OCI-LY1 (cell line): ENCODE measurements at regions not wholly inside any gene's neighbourhood (a gene's known extent, or its start where the extent isn't known, plus 50 kb on each side); places are given as distances from the start of the nearest gene placed in this dataset.

Experiments used
- H2AFZ ChIP-seq: fragments of 200-600 bp; sonication (generic), shearing (Covaris generic); 2 replicates; pipeline ENCODE4 v1.6.0; 2014; ENCODE audit warnings: antibody characterized with exemption, mild to moderate bottlenecking, low read length
- H3F3A ChIP-seq: fragments of 200-600 bp; sonication (generic), shearing (Covaris generic); 2 replicates; pipeline ENCODE4 v1.6.0; 2014; ENCODE audit warnings: mild to moderate bottlenecking, antibody characterized with exemption, low read length, moderate library complexity; ENCODE audit not compliant: insufficient read depth
- H3K27ac ChIP-seq: fragments of 200-600 bp; sonication (generic); 2 replicates; pipeline ENCODE4 v1.5.1; 2014; ENCODE audit warnings: low read length, mixed run types, mild to moderate bottlenecking, low read depth; ENCODE audit not compliant: poor library complexity, severe bottlenecking
- H3K27me3 ChIP-seq: fragments of 200-600 bp; sonication (generic); 2 replicates; pipeline ENCODE4 v1.6.0; 2014; ENCODE audit warnings: antibody characterized with exemption, mild to moderate bottlenecking, low read length, moderate library complexity; ENCODE audit not compliant: insufficient read depth
- H3K36me3 ChIP-seq: fragments of 200-600 bp; sonication (generic); 2 replicates; pipeline ENCODE4 v1.6.1; 2014; ENCODE audit warnings: mild to moderate bottlenecking, antibody characterized with exemption, low read length, moderate library complexity, mixed read lengths; ENCODE audit not compliant: insufficient read depth
- H3K4me1 ChIP-seq: fragments of 200-600 bp; sonication (generic); 2 replicates; pipeline ENCODE4 v1.5.1; 2014; ENCODE audit warnings: mild to moderate bottlenecking, low read length, moderate library complexity; ENCODE audit not compliant: insufficient read depth, severe bottlenecking
- H3K4me2 ChIP-seq: fragments of 200-600 bp; sonication (generic), shearing (Covaris generic); 2 replicates; pipeline ENCODE4 v1.6.1; 2014; ENCODE audit warnings: low read length
- H3K4me3 ChIP-seq: fragments of 200-600 bp; sonication (generic); 2 replicates; pipeline ENCODE4 v1.5.1; 2014; ENCODE audit warnings: low read length, low read depth, mild to moderate bottlenecking, mixed read lengths; ENCODE audit not compliant: poor library complexity, severe bottlenecking
- H3K79me2 ChIP-seq: fragments of 200-600 bp; shearing (Covaris generic); 2 replicates; pipeline ENCODE4 v1.6.1; 2016; ENCODE audit warnings: mixed run types, low read length, mixed read lengths; ENCODE audit not compliant: insufficient read depth
- H3K9ac ChIP-seq: fragments of 200-600 bp; sonication (generic), shearing (Covaris generic); 2 replicates; pipeline ENCODE4 v1.6.1; 2014; ENCODE audit warnings: mild to moderate bottlenecking, low read length, mixed read lengths
- H3K9me2 ChIP-seq: fragments of 200-600 bp; sonication (generic), shearing (Covaris generic); 2 replicates; pipeline ENCODE4 v1.6.1; 2014; ENCODE audit warnings: low read depth, mild to moderate bottlenecking, low read length, mixed read lengths
- H3K9me3 ChIP-seq: fragments of 200-600 bp; shearing (Covaris generic); 2 replicates; pipeline ENCODE4 v1.6.1; 2014; ENCODE audit warnings: low read length, mixed read lengths
- H4K20me1 ChIP-seq: fragments of 200-600 bp; sonication (generic), shearing (Covaris generic); 2 replicates; pipeline ENCODE4 v1.6.0; 2016; ENCODE audit warnings: mild to moderate bottlenecking, low read length; ENCODE audit not compliant: insufficient read depth
- EZH2 ChIP-seq: fragments of 200-600 bp; sonication (generic), shearing (Covaris generic); IDR thresholded peaks from 2 replicates; pipeline ENCODE4 v1.8.0; 2017; ENCODE audit warnings: borderline replicate concordance, mixed run types, mild to moderate bottlenecking, antibody characterized with exemption, low read length, moderate library complexity, mixed read lengths
- TF ChIP-seq, protein P1 (sequence below): fragments of 200-600 bp; sonication (generic), shearing (Covaris generic); IDR thresholded peaks from 2 replicates; pipeline ENCODE4 v1.5.1; 2017; ENCODE audit warnings: mild to moderate bottlenecking, antibody characterized with exemption, low read length, moderate library complexity, mixed read lengths

DNA sequence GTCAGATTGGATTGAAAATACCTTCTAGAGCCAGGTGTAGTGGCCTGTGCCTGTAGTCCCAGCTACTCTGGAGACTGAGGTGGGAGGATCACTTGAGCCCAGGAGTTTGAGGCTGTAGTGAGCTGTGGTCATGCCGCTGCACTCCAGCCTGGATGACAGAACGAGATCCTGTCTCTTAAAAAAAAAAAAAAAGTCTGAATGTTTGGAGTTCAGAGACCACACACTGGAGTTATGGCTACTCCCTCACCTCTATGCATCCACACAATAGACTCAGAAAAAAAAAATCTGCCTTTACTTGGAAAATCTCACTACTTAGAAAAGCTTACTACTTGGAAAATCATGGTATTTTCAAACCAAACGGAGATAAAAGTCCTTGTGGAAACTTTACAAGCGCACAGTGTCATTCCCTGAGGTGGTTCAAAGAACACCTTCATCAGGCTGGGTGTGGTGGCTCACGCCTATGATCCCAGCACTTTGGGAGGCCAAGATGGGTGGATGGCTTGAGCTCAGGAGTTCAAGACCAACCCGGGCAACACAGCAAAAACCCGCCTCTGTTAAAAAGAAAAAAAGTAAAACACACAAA lies 63.9 kb upstream of the PICALM start:
- TF ChIP-seq, protein P1, sequence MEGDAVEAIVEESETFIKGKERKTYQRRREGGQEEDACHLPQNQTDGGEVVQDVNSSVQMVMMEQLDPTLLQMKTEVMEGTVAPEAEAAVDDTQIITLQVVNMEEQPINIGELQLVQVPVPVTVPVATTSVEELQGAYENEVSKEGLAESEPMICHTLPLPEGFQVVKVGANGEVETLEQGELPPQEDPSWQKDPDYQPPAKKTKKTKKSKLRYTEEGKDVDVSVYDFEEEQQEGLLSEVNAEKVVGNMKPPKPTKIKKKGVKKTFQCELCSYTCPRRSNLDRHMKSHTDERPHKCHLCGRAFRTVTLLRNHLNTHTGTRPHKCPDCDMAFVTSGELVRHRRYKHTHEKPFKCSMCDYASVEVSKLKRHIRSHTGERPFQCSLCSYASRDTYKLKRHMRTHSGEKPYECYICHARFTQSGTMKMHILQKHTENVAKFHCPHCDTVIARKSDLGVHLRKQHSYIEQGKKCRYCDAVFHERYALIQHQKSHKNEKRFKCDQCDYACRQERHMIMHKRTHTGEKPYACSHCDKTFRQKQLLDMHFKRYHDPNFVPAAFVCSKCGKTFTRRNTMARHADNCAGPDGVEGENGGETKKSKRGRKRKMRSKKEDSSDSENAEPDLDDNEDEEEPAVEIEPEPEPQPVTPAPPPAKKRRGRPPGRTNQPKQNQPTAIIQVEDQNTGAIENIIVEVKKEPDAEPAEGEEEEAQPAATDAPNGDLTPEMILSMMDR: no peak
- TF ChIP-seq EZH2: no peak
- H3K36me3 ChIP-seq: no peaks in the 10 kb centered on the region
- H3K27me3 ChIP-seq: no peaks in the 10 kb centered on the region
- no peaks in the 10 kb centered on the region for H3K9me2 ChIP-seq
- H2AFZ ChIP-seq: no peak overlapping the region
- no peak overlapping the region for H3K27ac ChIP-seq
- H3K4me3 ChIP-seq: no peak overlapping the region
- H3K79me2 ChIP-seq: no peaks in the 10 kb centered on the region
- no peaks in the 10 kb centered on the region for H3F3A ChIP-seq
- H3K9me3 ChIP-seq: no peaks in the 10 kb centered on the region
- no peak overlapping the region for H3K9ac ChIP-seq
- no peak overlapping the region for H3K4me2 ChIP-seq
- no peaks in the 10 kb centered on the region for H3K4me1 ChIP-seq
- H4K20me1 ChIP-seq: no peaks in the 10 kb centered on the region

DNA sequence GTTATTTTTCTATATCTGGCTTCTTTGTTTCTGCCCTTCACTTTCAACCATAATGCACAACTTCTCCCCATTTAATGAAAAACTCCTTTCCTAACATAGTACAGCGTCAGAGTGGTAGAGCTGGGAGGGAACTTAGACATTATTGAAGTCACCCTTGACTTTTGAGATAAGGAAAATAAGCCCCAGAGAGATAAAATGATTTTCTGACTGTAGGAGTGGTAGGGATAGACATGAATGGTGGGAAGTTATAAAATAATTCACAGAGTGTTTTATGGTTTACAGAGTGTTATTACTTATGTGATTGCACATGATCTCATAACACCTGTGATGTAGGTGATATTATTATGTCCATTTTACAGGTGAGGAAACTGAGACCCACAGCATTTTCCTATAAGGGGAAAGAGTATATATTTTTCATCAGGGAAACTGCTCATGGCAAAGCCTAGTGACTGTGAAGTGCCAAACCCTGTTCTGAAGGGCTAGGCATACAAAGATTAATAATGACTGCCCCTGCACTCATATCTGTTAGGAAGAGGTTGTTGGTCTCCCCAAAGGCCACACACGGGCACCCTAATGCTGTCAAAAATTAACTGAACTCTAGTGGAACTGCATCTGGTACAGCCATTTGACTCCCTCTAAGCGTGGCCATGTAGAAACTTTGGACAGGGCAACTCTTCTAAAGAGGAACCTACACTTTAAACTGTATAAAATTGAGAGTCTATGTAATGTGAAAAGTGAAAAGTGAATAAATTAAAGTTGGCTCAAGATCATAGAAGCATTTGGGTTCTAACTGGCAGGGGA lies 61.1 kb upstream of the PICALM start:
- TF ChIP-seq, protein P1: no peak
- TF ChIP-seq EZH2: no peak
- Histone ChIP-seq H3K27ac (no peak overlapping the region), H2AFZ (no peak overlapping the region), H4K20me1 (no peaks in the 10 kb centered on the region), H3K27me3 (no peaks in the 10 kb centered on the region), H3K9ac (no peak overlapping the region), H3K79me2 (no peaks in the 10 kb centered on the region), H3F3A (no peaks in the 10 kb centered on the region), H3K9me2 (no peaks in the 10 kb centered on the region), H3K4me3 (no peak overlapping the region), H3K36me3 (no peaks in the 10 kb centered on the region), H3K4me2 (no peak overlapping the region), H3K9me3 (no peaks in the 10 kb centered on the region), H3K4me1 (no peaks in the 10 kb centered on the region)

DNA sequence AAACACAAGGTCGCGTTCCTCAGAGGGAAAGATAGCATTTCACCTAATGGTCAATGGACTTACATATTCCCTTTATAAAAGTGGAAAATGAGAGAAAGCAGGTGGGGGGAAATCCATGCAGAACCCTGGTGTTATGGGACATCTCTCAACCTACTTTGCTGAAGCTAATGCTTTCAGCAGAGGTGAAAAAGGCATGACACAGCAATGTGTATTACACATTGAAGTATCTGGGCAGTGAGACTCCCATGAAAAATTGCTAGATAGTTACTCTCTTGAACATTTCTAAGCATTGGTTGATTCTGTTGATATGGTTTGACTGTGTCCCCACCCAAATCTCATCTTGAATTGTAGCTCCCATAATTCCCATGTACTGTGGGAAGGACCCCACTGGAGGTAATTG lies 60.0 kb upstream of the PICALM start:
- Histone ChIP-seq H2AFZ (no peak overlapping the region), H3K4me2 (no peak overlapping the region), H3K27me3 (no peaks in the 10 kb centered on the region), H4K20me1 (no peaks in the 10 kb centered on the region), H3K27ac (no peak overlapping the region), H3K9ac (no peak overlapping the region), H3K36me3 (no peaks in the 10 kb centered on the region), H3K4me3 (no peak overlapping the region), H3K4me1 (no peaks in the 10 kb centered on the region), H3K9me3 (no peaks in the 10 kb centered on the region), H3K79me2 (no peaks in the 10 kb centered on the region), H3F3A (no peaks in the 10 kb centered on the region), H3K9me2 (no peaks in the 10 kb centered on the region)
- TF ChIP-seq, protein P1: no peak
- TF ChIP-seq EZH2: no peak
